ENCODE measurements at regions not wholly inside any gene's neighbourhood (a gene's known extent, or its start where the extent isn't known, plus 50 kb on each side); places are given as distances from the start of the nearest gene placed in this dataset.
"Not testable (repeated sequence)": the region's sequence is repeated elsewhere in the genome, so short reads cannot be mapped to it uniquely, and the experiment has no call there.

GRCh38 chr2:190150413-190150812, 87.9 kb upstream of the MSTN start:
- intact Hi-C loops (cut with micrococcal nuclease): no loop called here
- ATAC-seq (no peak), DNase-seq (no peak)

GRCh38 chr2:190149908-190150307, 87.4 kb upstream of the MSTN start:
- intact Hi-C loops (cut with micrococcal nuclease): no loop called here
- DNase-seq: no peak
- no peak for ATAC-seq

- intact Hi-C loops (cut with micrococcal nuclease): no loop called here
- DNase-seq (no peak), ATAC-seq (no peak)
These were observed 86.7 kb upstream of the MSTN start for GRCh38 chr2:190149200-190149599.

- ATAC-seq; intact Hi-C loops (cut with micrococcal nuclease); DNase-seq: not testable (repeated sequence)
These were observed 83.6 kb upstream of the MSTN start for GRCh38 chr2:190146109-190146508.

- intact Hi-C loops (cut with micrococcal nuclease); ATAC-seq; DNase-seq: not testable (repeated sequence)
These were observed 77.9 kb upstream of the MSTN start for GRCh38 chr2:190140474-190140873.

GRCh38 chr2:190139371-190139770, 76.8 kb upstream of the MSTN start:
- ATAC-seq (no peak), DNase-seq (no peak)
- intact Hi-C loops (cut with micrococcal nuclease): no loop called here

GRCh38 chr2:190138032-190138431, 75.5 kb upstream of the MSTN start:
- intact Hi-C loops (cut with micrococcal nuclease): no loop called here
- ATAC-seq: no peak
- DNase-seq: no peak

- ATAC-seq (no peak), DNase-seq (peak; percentile 47)
- intact Hi-C loops (cut with micrococcal nuclease): no loop called here
These were observed 75.0 kb upstream of the MSTN start for GRCh38 chr2:190137561-190137960.

GRCh38 chr2:190136825-190137224, 74.3 kb upstream of the MSTN start:
- DNase-seq: no peak
- no peak for ATAC-seq
- intact Hi-C loops (cut with micrococcal nuclease): no loop called here

GRCh38 chr2:190136259-190136658, 73.7 kb upstream of the MSTN start:
- ATAC-seq (no peak), DNase-seq (no peak)
- intact Hi-C loops (cut with micrococcal nuclease): no loop called here

GRCh38 chr2:190129421-190130199, 67.1 kb upstream of the MSTN start:
- intact Hi-C loops (cut with micrococcal nuclease): no loop called here
- DNase-seq: no peak
- ATAC-seq: no peak

- DNase-seq (no peak), ATAC-seq (no peak)
- intact Hi-C loops (cut with micrococcal nuclease): no loop called here
These were observed 65.1 kb upstream of the MSTN start for GRCh38 chr2:190127651-190128050.

GRCh38 chr2:190126798-190127197, 64.3 kb upstream of the MSTN start:
- intact Hi-C loops (cut with micrococcal nuclease): no loop called here
- peak; percentile 43 for ATAC-seq
- DNase-seq: no peak

GRCh38 chr2:190123956-190124355, 61.4 kb upstream of the MSTN start:
- ATAC-seq (no peak), DNase-seq (no peak)
- intact Hi-C loops (cut with micrococcal nuclease): no loop called here

GRCh38 chr2:190121971-190122370, 59.4 kb upstream of the MSTN start:
- ATAC-seq: no peak
- intact Hi-C loops (cut with micrococcal nuclease): no loop called here

GRCh38 chr2:190121305-190121704, 58.8 kb upstream of the MSTN start:
- ATAC-seq (no peak), DNase-seq (no peak)
- intact Hi-C loops (cut with micrococcal nuclease): no loop called here

More at GRCh38 chr2:190121971-190122370, 59.4 kb upstream of the MSTN start:
- DNase-seq: no peak

GRCh38 chr2:190119923-190120590, 57.5 kb upstream of the MSTN start:
- intact Hi-C loops (cut with micrococcal nuclease): no loop called here
- ATAC-seq (peak; percentile 48), DNase-seq (no peak)

- DNase-seq (peak; percentile 35), ATAC-seq (peak; percentile 88)
- intact Hi-C loops (cut with micrococcal nuclease): no loop called here
These were observed 56.7 kb upstream of the MSTN start for GRCh38 chr2:190119257-190119656.

- DNase-seq (no peak), ATAC-seq (no peak)
- intact Hi-C loops (cut with micrococcal nuclease): no loop called here
These were observed 54.8 kb upstream of the MSTN start for GRCh38 chr2:190117305-190117704.

GRCh38 chr2:190113000-190113399, 50.5 kb upstream of the MSTN start:
- DNase-seq (no peak), ATAC-seq (no peak)
- intact Hi-C loops (cut with micrococcal nuclease): no loop called here

Measured in left ventricle myocardium superior (tissue), 1 donor.